LHCN-M2 (cell line): ENCODE measurements at regions not wholly inside any gene's neighbourhood (a gene's known extent, or its start where the extent isn't known, plus 50 kb on each side); places are given as distances from the start of the nearest gene placed in this dataset.
A peak's percentile ranks its signal among the peaks of the same experiment; 100 is the strongest.

ENCODE experiments used
- DNase-seq: peaks from one replicate; pipeline ENCODE4 v3.0.0-alpha.2; 2012; ENCODE audit warnings: low read depth

DNA sequence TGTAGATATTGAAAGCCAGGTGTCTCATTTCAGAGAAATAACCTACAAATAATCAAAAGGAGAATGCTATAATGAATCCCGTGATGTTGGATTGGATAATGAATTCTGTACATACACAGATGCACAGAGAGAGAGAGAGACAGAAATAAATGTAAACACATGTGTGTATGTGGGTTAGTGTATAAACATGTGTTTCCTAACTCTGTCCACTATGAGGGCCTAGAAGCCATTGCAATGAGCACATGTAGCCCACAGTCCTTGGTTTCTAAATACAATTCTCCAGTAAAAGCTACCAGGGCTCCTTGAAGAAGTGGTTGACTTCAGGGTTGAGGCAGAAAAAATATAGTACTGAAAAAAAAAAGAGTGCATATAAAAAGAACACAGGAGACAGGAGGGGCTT is 109.5 kb downstream of the INHBB start:
- DNase-seq = no peak

DNA sequence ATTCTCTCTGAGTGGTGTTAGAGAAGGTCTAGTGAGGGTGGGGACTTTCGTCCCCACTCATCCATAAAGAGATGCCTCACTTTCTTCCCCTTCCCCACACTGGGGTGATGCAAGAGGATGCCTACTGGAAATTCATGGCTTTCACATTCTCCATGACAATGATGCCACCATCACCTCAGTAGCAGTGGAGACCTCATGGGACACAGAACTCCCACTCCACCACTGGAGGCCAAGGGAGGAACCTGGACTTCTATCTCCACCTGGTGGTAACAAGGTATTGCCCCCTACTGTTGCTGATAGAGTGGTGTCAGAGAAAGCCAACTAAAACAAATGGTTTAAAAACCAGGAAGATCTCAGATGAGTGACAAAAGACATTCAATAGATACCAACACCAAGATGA is 110.9 kb downstream of the INHBB start:
- no peak for DNase-seq

DNA sequence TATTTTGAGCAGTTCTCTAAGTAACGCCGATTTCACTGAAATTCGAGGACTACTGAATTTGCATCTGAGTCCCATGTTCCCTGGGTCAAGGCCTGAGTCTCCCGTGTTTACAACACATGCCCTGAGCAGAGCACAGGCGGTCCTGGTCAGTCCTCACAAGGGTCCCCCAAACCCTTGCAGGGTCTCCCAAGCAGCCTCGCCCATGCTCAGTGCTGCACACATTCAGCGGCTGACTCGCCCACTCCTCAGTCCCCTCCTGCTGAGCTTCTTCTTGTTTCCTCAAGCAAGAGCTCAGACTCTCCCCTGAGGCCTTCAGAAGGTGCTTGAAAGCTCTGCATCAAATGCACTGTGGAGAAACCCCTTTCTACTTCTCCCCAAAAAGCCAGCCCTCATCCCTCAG is 114.6 kb downstream of the INHBB start:
- DNase-seq = no peak

DNA sequence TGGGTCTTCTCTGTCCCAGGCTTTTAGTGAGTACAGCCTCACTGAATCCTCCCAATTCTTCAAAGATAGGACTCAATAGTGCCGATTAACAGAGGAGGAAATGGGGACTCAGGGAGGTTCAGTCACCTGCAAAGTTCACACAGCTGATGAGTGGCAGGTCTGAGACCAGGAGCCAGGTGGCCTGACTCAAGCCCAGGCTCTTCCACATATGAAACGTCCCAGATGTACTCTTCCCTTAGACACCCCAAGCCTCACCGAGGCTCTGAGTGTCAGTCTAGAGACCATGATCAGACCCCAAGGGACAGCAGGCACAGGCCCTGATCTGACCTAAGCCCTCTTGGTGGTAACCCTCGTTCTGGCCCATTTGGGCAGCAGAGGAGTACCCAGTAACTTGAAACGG is 115.2 kb downstream of the INHBB start:
- no peak for DNase-seq

DNA sequence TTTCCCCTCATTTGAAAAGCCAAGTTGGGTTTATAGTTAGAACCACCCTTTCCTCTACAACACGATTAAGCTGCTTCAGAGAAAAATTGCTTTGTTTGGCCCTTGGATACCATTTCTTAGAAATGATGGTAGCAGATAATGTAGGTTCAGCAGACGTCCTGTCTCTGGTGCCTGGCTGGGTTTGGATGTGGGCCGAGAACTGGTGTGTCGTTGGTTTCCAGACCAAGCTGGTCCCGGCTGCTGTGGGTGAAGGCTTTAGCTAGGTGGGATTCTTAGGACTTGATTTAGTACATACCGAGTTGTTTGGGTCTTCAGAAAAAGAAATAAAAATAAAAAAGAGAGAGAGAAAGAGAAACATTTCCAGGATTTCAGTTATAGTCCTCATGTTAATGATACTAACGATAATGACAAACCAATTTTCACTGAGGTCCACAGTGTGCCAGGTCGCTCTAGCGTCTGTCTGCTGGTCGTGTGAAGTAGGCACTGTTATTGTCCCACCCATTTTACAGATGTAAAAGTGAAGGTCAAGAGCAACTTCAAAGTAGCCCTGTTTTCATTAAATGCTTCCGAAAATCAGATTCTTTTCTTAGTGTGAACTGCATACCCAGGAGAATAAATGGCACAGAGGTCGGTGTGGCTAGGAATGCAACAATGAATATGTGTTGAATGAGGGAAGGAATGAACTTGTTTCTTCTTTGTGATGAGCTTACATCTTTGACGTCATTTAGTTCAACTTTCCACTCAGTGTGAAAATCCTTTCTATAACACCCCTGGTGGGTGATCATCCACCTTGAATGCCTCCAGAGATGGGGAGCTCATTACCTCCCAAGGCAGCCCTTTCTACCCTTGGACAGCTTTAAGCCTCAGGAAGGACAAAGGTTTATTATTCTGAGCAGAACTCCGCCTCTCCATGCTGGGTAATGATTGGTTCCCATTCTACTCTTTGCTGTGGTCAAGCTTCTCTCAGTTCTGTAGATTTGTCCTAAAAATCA is 115.9 kb downstream of the INHBB start:
- DNase-seq = no peak

DNA sequence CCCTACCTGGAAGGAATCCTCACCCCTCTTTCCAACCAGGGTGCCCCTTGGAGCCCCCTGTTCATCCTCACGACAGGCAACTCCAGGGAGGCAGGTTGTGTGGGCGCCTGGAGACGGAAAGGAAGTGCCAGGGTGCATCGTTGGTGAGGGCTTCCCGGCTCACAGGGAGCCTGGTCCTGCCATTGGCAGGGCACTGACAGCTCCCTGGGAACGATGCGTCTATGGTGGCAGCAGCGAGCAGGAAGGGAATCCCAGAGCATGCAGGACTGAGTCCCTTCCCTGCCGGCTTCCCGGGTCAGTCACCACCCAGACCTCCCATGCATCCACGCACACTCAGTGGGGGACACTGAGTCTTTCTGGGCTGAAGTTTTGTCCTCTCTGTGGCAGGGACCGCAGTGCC is 117.6 kb downstream of the INHBB start:
- no peak for DNase-seq

DNA sequence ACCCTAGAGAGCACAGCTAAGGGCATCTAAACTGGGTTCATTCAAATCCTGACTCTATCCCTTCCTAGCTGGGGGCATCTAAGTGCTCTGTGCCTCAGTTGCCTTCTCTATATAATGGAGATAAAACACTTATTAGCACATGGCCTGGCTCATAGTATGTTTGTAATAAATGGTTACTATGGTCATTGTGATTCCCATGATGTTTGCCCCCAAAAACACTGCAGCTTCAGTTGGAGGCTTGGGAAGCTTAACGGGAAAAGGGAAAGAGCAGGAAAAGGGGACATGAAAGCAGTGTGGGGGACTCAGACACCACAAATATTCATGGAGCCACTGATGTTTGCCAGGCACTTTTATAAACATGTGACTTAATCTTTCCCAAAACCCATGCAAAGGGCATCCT is 118.1 kb downstream of the INHBB start:
- DNase-seq = no peak

DNA sequence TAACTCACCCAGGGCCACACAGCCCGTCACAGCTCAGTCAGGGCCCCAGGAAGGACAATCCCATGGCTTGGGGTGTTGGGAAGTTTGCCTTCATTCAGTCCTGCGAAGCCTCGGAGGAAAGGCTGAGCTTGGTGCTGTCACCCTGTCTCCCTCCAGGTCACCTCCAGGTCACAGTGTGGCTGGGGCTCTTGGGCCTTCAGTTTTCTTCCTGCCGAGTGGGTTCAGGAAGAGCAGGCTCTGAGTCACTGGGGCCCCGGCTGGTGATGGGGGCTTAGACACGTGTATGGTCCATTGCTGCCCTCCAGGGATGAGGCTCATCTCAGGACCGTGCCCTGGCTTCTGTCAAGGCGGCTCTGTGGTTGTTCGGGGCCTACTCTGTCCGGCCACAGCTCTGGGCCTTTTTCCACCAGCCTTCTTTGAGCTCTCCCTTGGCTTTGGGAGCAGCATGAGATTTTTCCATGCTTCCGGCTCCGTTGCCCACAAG is 118.6 kb downstream of the INHBB start:
- DNase-seq = no peak

DNA sequence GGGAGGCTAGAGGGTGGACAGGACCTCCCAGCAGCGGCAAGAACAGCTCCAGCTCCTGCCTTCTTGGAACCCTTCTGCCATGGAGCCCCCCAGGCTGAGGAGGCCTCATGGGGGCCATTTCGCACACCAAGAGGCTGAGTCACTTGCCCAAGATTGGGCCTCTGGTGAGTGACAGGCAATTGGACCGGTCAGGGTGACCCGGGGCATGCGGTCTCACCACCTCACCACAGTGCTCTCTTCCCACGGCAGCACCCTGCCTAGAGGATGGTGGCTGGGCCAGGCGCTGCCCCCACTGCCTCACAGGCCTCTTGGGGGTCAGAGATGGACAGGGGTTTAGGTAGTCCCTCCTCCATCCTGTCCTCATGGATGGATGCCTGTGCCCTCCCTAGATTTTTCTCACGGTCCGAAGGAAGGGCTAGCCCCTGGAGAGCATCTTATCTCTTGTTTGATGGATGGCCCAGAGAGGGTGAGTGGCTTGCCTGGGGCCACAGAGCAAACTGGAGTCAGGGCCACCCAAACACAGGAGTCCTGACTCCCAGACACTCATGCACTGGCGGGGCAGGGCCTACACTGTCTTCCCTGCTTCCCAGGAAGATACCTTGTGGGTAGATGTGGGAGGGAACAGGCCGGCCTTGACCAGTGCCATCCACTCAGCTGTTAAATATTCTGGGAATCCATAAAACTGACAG is 119.2 kb downstream of the INHBB start:
- no peak for DNase-seq

DNA sequence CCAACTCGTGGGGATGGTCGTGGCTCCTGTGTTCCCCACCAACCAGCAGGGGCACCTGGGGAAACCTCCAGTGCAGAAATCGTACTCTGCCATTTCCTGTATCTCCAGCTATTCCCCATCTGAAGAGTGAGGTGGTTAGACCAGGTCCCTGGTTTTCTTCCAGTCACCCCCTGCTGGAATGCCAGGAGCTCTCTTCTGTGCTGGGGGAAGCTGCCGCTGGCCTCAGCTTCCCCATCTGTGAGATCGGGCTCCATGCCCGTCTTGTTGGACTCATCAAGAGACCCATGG is 119.7 kb downstream of the INHBB start:
- DNase-seq = no peak

DNA sequence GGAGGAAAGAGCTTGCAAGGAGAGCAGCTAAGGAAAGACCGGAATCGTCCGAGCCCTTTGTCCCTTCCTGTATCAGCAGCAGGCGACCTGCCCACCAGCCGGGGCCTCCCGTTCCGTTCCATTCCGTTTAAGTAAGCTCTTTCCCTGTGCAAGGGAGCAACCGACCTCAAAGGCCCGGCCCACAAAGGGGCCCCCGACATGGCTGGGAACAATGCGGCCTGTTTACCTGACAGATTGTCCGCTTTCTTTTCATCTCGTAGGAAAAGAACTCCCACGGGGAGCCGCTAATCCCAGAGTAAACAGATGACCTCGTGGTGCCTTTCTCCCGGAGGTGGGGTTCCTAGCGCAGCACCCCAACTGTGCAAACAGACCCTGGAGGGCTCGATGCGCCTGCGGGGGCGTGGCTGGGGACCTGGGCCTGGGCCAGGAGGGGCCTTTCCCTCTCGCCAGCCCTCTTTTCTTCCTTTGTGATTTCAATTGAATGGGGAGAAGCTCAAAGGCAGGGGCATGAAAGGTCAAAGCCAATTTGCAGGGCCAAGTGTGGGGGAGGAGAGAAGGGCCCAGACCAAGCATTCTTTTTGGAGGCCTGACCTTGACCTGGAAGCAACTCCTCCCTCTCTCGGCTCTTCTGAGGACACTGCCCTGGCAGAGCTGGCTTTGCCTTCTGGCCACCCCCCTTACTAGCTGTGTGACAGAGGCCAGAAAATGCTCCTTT is 120.2 kb downstream of the INHBB start:
- DNase-seq = no peak

DNA sequence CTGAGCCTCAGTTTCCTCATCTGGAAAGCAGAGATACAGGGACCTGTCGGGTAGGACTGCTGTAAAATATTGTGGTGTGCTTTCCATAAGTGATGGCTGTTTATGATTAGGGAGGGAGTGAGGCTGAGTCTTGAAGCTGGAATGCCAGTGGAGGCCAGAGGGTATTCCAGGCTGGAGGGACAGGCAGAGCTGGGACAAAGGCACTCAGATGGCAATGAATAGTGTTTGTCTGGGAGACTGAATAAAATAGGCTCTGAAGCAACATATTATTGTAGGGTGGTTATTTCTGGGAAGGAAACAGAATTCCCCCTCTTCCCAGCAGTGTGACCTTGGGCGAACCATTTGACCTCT is 120.7 kb downstream of the INHBB start:
- no peak for DNase-seq

DNA sequence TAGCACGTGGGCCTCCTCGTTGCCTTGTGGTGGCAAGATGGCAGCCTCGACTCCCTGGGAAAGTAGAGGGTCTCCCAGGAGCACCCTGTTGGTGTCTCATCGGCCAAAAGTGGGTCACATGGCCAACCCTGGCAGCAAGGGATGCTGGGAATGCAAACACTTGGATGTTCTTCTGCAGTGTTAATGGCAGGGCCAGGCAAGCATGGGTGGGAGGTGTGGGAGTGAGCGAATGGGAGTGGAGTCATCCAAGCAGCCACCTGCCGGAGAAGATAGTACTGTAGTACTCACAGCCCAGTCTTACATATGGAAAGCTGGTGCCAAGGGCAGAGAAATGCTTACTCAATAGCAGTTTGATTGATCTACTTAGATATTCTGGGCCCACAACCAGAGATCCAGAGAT is 122.2 kb downstream of the INHBB start:
- no peak for DNase-seq

DNA sequence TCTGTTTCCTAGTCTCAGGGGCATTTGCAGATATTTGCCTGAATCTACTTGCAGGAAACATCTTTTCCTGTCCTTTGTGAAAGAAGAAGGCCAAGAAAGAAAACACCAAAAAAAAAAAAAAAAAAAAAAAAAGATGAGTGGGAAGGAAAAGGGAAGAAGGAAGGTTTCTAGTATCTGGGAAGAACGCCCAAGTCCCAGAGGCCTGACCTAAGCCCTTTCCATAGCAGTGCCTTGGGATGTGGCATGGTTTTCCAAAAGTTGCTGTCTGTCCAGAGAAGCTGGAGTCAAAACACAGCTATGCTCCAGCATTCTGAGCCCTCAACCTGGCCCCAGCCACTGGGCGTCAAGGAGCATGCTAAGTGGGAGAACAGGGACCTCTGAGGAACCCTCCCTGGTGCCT is 123.5 kb downstream of the INHBB start:
- DNase-seq = no peak

DNA sequence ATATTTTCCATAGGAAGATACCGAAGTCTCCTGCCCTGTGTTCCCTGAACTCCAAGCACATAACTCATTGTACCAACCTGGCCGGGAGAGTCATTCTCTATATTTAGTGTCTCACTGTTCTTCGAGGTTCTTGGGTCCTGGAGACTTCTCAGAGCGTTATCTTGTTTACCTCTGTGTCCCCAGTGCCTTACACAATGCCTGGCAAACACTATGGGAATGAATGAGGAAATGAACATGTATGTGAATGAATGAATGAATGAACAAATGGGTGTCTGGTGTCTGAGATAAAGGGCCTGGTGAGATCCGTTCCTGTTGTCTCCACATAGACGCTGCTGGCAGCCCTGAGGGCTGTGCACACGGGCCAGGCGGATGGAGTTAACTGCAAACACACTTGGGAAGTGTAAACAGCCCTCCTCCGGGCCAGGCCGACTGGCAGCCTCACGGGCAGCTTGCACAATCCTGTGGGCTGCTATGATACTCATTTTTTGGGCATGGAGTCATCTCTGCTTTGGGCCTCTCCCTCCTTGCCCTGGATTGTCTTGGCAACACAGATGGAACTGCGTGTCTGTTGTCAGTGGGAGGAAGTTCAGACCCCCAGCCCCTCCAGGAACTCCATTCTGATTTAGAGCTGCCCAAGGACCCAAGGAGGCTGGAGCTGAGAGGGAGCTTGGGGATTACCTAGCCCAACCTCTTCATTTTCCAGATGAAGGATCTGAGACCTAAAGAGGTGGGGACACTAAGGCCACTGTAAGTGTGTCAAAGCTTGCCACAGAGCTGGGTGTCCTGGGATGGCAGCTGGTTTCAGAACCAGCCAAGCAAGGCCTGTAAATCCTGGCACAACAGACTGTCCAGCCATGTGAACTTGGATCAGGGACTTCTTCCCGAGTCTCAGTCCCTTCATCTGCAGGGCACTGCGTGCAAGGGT is 124.4 kb downstream of the INHBB start:
- peak; percentile 95 for DNase-seq

DNA sequence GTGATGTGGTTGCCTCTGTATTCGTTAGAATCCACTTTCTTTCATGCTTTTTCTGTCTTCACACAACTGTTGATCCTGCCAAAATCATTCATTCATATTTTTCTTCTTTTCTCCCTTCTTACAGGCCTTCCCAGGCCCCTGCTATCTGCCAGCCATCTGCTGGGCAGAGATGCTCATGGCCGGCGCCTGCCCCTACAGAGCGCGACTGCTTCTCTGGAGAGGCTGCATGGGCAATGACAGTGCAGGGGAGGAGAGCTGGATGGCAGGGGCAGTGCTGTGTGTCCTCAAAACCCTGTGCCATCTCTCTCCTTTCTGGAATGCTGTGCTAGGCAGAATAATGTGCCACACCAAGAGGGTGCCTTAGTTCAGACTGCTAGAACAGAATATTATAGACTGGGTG is 125.2 kb downstream of the INHBB start:
- DNase-seq = no peak

DNA sequence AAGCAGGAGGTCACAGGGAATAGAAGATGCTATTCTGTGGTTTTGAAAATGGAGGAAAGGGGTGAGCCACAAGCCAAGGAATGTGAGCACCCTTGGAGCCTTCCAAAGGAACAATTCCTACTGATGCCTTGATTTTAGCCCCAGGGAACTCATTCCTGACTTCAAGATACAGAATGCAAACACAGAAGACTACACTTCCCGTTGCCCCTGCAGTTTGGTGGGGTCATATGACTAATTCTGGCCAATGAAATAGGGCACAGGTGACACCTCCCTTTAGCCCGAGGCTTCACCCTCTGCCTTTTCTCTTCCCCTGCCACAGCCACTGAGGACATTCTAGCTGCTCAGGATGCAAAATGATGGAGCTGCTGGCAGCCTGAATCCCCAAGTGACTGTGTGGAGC is 126.1 kb downstream of the INHBB start:
- DNase-seq = no peak

DNA sequence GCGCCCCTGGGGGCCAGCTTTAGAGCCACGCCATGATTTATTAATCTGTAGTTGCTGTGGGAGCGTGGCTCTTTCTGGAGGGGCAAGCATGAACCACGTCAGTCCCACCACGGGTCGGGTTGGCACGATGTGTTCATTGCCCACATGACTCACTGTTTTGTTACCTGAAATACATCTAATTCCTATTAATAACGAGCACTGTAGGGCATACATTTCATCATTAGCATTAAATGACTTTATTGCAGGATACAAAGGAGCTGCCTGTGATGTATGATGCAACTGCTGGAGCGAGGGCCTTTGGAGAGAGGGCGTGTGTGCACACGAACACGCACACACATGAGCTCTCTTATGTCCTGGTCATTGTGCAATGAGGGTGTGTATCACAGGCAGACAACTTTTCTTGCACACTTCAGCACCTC is 127.0 kb downstream of the INHBB start:
- no peak for DNase-seq

DNA sequence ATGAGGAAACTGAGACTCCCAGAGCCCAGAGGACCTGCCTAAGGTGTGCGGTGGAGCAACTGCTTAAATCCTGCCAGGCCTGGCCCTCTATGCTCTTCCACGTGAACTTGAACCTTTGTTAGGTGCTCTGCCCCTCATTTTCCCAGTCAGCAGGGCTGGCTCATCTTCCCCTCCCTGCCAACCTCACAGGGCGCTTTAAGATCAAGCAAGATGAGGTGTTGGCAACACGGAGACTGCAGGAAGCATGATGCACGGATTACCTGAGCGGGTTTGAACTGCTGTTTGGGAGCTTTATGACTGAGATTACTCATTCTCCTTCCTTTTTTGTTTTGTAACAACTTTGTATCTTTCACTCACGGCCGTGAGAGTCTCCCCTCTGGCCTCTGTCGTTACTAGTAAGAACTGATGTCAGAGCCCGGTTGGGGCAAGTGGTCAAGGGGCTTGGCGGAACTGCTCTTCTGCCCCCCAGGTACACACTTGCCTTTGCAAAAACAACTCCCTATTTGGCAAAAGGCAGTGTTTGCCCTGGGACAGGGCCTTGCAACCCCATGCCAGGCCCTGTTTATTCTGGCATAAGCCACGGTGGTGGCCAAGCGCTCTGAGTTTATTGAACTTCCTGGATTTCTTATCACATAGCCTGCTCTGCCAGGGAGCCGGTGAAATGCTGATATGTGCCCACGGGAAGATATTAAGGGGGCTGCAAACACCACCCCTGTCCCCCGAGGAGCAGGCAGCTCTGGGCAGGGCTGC is 127.8 kb downstream of the INHBB start:
- no peak for DNase-seq

DNA sequence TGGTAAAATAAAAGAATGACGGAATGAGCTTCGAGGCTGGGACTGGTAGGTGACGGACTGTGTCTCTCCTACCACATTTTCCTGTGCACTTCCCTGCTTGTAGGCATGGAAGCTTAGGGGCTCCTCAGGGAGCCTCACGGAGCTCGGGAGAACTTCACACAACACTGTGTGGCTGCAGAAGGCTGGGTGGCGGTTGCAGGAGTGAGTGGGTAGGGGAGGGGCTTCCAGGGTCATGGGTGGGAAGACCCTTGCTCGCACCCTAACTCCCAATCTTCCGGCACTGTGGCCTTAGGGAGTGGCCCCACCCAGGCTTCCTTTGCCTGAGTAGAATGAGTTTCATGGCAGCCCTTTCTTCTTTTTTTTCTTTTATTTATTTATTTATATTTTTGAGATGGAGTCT is 128.6 kb downstream of the INHBB start:
- no peak for DNase-seq

DNA sequence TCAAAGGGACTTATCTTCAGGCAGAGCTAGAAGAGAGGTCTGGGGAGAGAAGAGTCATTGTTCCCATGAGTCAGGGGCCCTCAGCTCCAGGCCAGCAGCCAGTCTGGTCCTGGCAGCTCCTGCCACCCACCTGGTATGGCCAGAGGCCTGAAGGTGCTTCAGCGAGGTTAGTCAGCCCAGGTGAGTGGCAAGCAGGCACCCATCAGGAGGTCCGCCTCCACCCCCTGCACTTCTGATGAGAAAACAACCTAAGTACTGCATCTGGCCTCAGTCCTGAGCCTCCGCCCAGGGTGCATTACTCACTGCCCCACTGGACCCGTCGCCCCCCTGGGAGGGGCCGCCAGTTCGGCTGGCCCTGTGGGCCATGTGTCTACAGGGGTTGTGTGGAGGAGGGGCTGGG is 130.2 kb downstream of the INHBB start:
- no peak for DNase-seq
